Erythroblast (primary cell): ENCODE measurements at regions not wholly inside any gene's neighbourhood (a gene's known extent, or its start where the extent isn't known, plus 50 kb on each side); places are given as distances from the start of the nearest gene placed in this dataset.

ENCODE experiments used
- DNase-seq, 2 experiments: peaks; one replicate each; lab custom pipeline; 2025; lab: John Stamatoyannopoulos, UW
- GATA1 ChIP-seq: IDR thresholded peaks from 2 replicates; pipeline ENCODE4 v1.6.1; 2011; ENCODE audit warnings: low read depth, mild to moderate bottlenecking, control low read depth, low read length, moderate library complexity
- POLR2A ChIP-seq: IDR thresholded peaks from 2 replicates; pipeline ENCODE4 v1.6.1; 2011; ENCODE audit warnings: mild to moderate bottlenecking, low read length

GRCh38 chr10:56085406-56086122 is 275.5 kb downstream of the ZWINT start:
- DNase-seq, result no peak

GRCh38 chr10:56082169-56082568 is 278.9 kb downstream of the ZWINT start:
- no peak for DNase-seq
- no peak for TF ChIP-seq POLR2A
- TF ChIP-seq GATA1, result no peak

More at GRCh38 chr10:56085406-56086122, 275.5 kb downstream of the ZWINT start:
- TF ChIP-seq GATA1, result no peak
- TF ChIP-seq POLR2A, result no peak

- no peak for DNase-seq
- TF ChIP-seq GATA1 (no peak), POLR2A (no peak)
Observed at GRCh38 chr10:56068473-56069263, 292.4 kb downstream of the ZWINT start.

- DNase-seq, result no peak
- TF ChIP-seq POLR2A, result no peak
- TF ChIP-seq GATA1, result no peak
Observed at GRCh38 chr10:56068040-56068439, 293.0 kb downstream of the ZWINT start.

GRCh38 chr10:56063642-56064041 is 297.4 kb downstream of the ZWINT start:
- DNase-seq, result no peak
- TF ChIP-seq POLR2A, result no peak
- no peak for TF ChIP-seq GATA1

GRCh38 chr10:56057860-56058259 is 303.2 kb downstream of the ZWINT start:
- TF ChIP-seq POLR2A (no peak), GATA1 (no peak)
- DNase-seq, result no peak

- TF ChIP-seq POLR2A (no peak), GATA1 (no peak)
- no peak for DNase-seq
Observed at GRCh38 chr10:56035489-56035888, 325.6 kb downstream of the ZWINT start.

- DNase-seq, result no peak
- TF ChIP-seq GATA1 (no peak), POLR2A (no peak)
Observed at GRCh38 chr10:56028298-56029132, 332.5 kb downstream of the ZWINT start.

- no peak for DNase-seq
- TF ChIP-seq GATA1, result no peak
- no peak for TF ChIP-seq POLR2A
Observed at GRCh38 chr10:56012101-56012500, 349.0 kb downstream of the ZWINT start.

GRCh38 chr10:56003555-56003954 is 357.5 kb downstream of the ZWINT start:
- DNase-seq, result no peak
- TF ChIP-seq POLR2A, result no peak
- no peak for TF ChIP-seq GATA1

GRCh38 chr10:55989188-55989587 is 371.9 kb downstream of the ZWINT start:
- DNase-seq, result no peak

GRCh38 chr10:55979203-55979602 is 381.9 kb downstream of the ZWINT start:
- no peak for TF ChIP-seq POLR2A
- no peak for TF ChIP-seq GATA1
- no peak for DNase-seq

More at GRCh38 chr10:55989188-55989587, 371.9 kb downstream of the ZWINT start:
- no peak for TF ChIP-seq POLR2A
- TF ChIP-seq GATA1, result no peak

- DNase-seq, result no peak
- no peak for TF ChIP-seq POLR2A
- TF ChIP-seq GATA1, result no peak
Observed at GRCh38 chr10:55966101-55966500, 395.0 kb downstream of the ZWINT start.

- no peak for DNase-seq
- no peak for TF ChIP-seq GATA1
- no peak for TF ChIP-seq POLR2A
Observed at GRCh38 chr10:55943403-55943802, 417.7 kb downstream of the ZWINT start.
